ENCODE measurements at regions not wholly inside any gene's neighbourhood (a gene's known extent, or its start where the extent isn't known, plus 50 kb on each side); places are given as distances from the start of the nearest gene placed in this dataset.

- TF ChIP-seq Cebpa-rat (IDR thresholded peaks at IDR 0.05), result no peak
- no peaks in the 10 kb centered on the region for H3K36me3 ChIP-seq
- no peak overlapping the region for H3K27ac ChIP-seq
- no peaks in the 10 kb centered on the region for H3K27me3 ChIP-seq
- H3K4me2 ChIP-seq, result no peak overlapping the region
- H3K9me3 ChIP-seq (replicated peaks in 1 of 11), result no peaks in the 10 kb centered on the region
- H3K4me1 ChIP-seq, result peaks cover 0 to 20% (median 8%) of the 10 kb centered on the region in 10 experiments; a peak in 9 of 20 replicates
- no peaks in the 10 kb centered on the region for H4K20me1 ChIP-seq
- no peak overlapping the region for H3K9ac ChIP-seq
- no peak overlapping the region for H3K4me3 ChIP-seq
These were observed 80.3 kb downstream of the TENT5C start for GRCh38 chr1:117685936-117686806.

GRCh38 chr1:117686907-117687306 lies 81.1 kb downstream of the TENT5C start:
- Histone ChIP-seq H3K9ac (no peak overlapping the region), H3K4me3 (no peak overlapping the region), H3K4me1 (peaks cover 0 to 20% (median 8%) of the 10 kb centered on the region in 10 experiments; a peak in 9 of 20 replicates), H3K36me3 (no peaks in the 10 kb centered on the region), H3K9me3 (replicated peaks in 1 of 11) (no peaks in the 10 kb centered on the region), H3K4me2 (no peak overlapping the region), H3K27me3 (no peaks in the 10 kb centered on the region), H4K20me1 (no peaks in the 10 kb centered on the region), H3K27ac (no peak overlapping the region)
- TF ChIP-seq Cebpa-rat (IDR thresholded peaks at IDR 0.05), result no peak

GRCh38 chr1:117689997-117690625 lies 84.3 kb downstream of the TENT5C start:
- Histone ChIP-seq H4K20me1 (no peaks in the 10 kb centered on the region), H3K9me3 (replicated peaks in 1 of 11) (no peaks in the 10 kb centered on the region), H3K27me3 (no peaks in the 10 kb centered on the region), H3K4me2 (peak overlapping the region in 4 of 11 experiments; percentile 11 to 42 (median 32); a peak in 5 of 22 replicates), H3K9ac (no peak overlapping the region), H3K36me3 (no peaks in the 10 kb centered on the region), H3K4me1 (peaks cover 0 to 10% (median 2%) of the 10 kb centered on the region in 10 experiments; a peak in 8 of 20 replicates), H3K4me3 (no peak overlapping the region), H3K27ac (no peak overlapping the region)
- TF ChIP-seq Cebpa-rat (IDR thresholded peaks at IDR 0.05), result no peak

GRCh38 chr1:117691942-117692341 lies 86.1 kb downstream of the TENT5C start:
- Histone ChIP-seq H3K27me3 (no peaks in the 10 kb centered on the region), H3K36me3 (no peaks in the 10 kb centered on the region), H3K4me2 (no peak overlapping the region), H3K27ac (no peak overlapping the region), H3K9ac (no peak overlapping the region), H3K9me3 (replicated peaks in 1 of 11) (no peaks in the 10 kb centered on the region), H4K20me1 (no peaks in the 10 kb centered on the region), H3K4me1 (peaks cover 0 to 10% (median 2%) of the 10 kb centered on the region in 10 experiments; a peak in 8 of 20 replicates), H3K4me3 (no peak overlapping the region)
- TF ChIP-seq Cebpa-rat (IDR thresholded peaks at IDR 0.05), result no peak

GRCh38 chr1:117694543-117694942 lies 88.7 kb downstream of the TENT5C start:
- H3K4me2 ChIP-seq, result no peak overlapping the region
- H3K27ac ChIP-seq, result no peak overlapping the region
- TF ChIP-seq Cebpa-rat (IDR thresholded peaks at IDR 0.05), result no peak
- H3K4me1 ChIP-seq, result peaks cover 0 to 10% (median 2%) of the 10 kb centered on the region in 10 experiments; a peak in 8 of 20 replicates
- no peak overlapping the region for H3K9ac ChIP-seq
- H4K20me1 ChIP-seq, result no peaks in the 10 kb centered on the region
- H3K9me3 ChIP-seq (replicated peaks in 1 of 11), result no peaks in the 10 kb centered on the region
- no peaks in the 10 kb centered on the region for H3K36me3 ChIP-seq
- H3K27me3 ChIP-seq, result no peaks in the 10 kb centered on the region
- no peak overlapping the region for H3K4me3 ChIP-seq

- Histone ChIP-seq H3K4me1 (no peaks in the 10 kb centered on the region), H3K27ac (no peak overlapping the region), H3K9ac (no peak overlapping the region), H3K36me3 (no peaks in the 10 kb centered on the region), H4K20me1 (no peaks in the 10 kb centered on the region), H3K4me2 (no peak overlapping the region), H3K9me3 (replicated peaks in 1 of 11) (no peaks in the 10 kb centered on the region), H3K4me3 (no peak overlapping the region), H3K27me3 (no peaks in the 10 kb centered on the region)
- TF ChIP-seq Cebpa-rat (IDR thresholded peaks at IDR 0.05), result no peak
These were observed 90.1 kb downstream of the TENT5C start for GRCh38 chr1:117695796-117696490.

- H3K36me3 ChIP-seq, result no peaks in the 10 kb centered on the region
- H3K4me2 ChIP-seq, result no peak overlapping the region
- TF ChIP-seq Cebpa-rat (IDR thresholded peaks at IDR 0.05), result no peak
- no peak overlapping the region for H3K27ac ChIP-seq
- no peaks in the 10 kb centered on the region for H3K4me1 ChIP-seq
- H3K9me3 ChIP-seq (replicated peaks in 1 of 11), result no peaks in the 10 kb centered on the region
- H4K20me1 ChIP-seq, result no peaks in the 10 kb centered on the region
- H3K27me3 ChIP-seq, result no peaks in the 10 kb centered on the region
- H3K4me3 ChIP-seq, result no peak overlapping the region
- no peak overlapping the region for H3K9ac ChIP-seq
These were observed 90.7 kb downstream of the TENT5C start for GRCh38 chr1:117696561-117696960.

GRCh38 chr1:117697220-117697781 lies 91.5 kb downstream of the TENT5C start:
- no peak for TF ChIP-seq Cebpa-rat (IDR thresholded peaks at IDR 0.05)
- Histone ChIP-seq H3K27ac (no peak overlapping the region), H3K36me3 (no peaks in the 10 kb centered on the region), H3K9me3 (replicated peaks in 1 of 11) (no peaks in the 10 kb centered on the region), H3K9ac (no peak overlapping the region), H3K4me2 (no peak overlapping the region), H4K20me1 (no peaks in the 10 kb centered on the region), H3K27me3 (no peaks in the 10 kb centered on the region), H3K4me3 (no peak overlapping the region), H3K4me1 (no peaks in the 10 kb centered on the region)
